H1 (cell line): ENCODE measurements at regions not wholly inside any gene's neighbourhood (a gene's known extent, or its start where the extent isn't known, plus 50 kb on each side); places are given as distances from the start of the nearest gene placed in this dataset.

ENCODE experiments used
- CTCF ChIA-PET: fragments of 300-600 bp; sonication (Branson Sonifier 250); formaldehyde crosslinking; loops from one replicate; lab custom pipeline; 2021; ENCODE audit not compliant: partially characterized antibody; lab: Charles Lee
- POLR2A ChIA-PET: fragments of 300-600 bp; sonication (Branson Sonifier 250); formaldehyde crosslinking; loops from one replicate; lab custom pipeline; 2021; ENCODE audit warnings: inconsistent platforms; ENCODE audit not compliant: partially characterized antibody; lab: Charles Lee
- DNase-seq, 2 experiments: peaks; one replicate each; pipeline versions ENCODE4 v3.0.0 to v3.0.0-alpha.2; 2010 to 2022; ENCODE audit warnings: low spot score in 2 of 2, low read depth in 1 of 2, mixed read lengths in 1 of 2
- FAIRE-seq: peaks from 2 replicates; lab custom pipeline; 2011; peaks lifted over from hg19 to GRCh38; lab: Jason Lieb, UNC
- H2AFZ ChIP-seq: 2 replicates; pipeline ENCODE4 v1.8.1; 2012; ENCODE audit warnings: low read length, inconsistent platforms
- H2AK5ac ChIP-seq: 2 replicates; pipeline ENCODE4 v1.6.1; 2013; ENCODE audit warnings: low read depth, low read length
- H2BK120ac ChIP-seq: replicated peaks from 2 replicates; pipeline ENCODE3; 2013; ENCODE audit warnings: low read depth, low read length, inconsistent platforms
- H2BK12ac ChIP-seq: 2 replicates; pipeline ENCODE4 v1.6.1; 2013; ENCODE audit warnings: low read depth, low read length
- H2BK15ac ChIP-seq: 2 replicates; pipeline ENCODE4 v1.6.1; 2013; ENCODE audit warnings: low read length
- H2BK20ac ChIP-seq: 2 replicates; pipeline ENCODE4 v1.6.1; 2013; ENCODE audit warnings: low read length
- H2BK5ac ChIP-seq: 2 replicates; pipeline ENCODE4 v1.6.1; 2013; ENCODE audit warnings: low read depth, low read length
- H3K14ac ChIP-seq: 2 replicates; pipeline ENCODE4 v1.6.1; 2013; ENCODE audit warnings: inconsistent platforms; ENCODE audit not compliant: insufficient read length
- H3K18ac ChIP-seq: 2 replicates; pipeline ENCODE4 v1.6.1; 2013; ENCODE audit warnings: low read length; ENCODE audit errors: extremely low read depth
- H3K23ac ChIP-seq: 2 replicates; pipeline ENCODE4 v1.6.1; 2013; ENCODE audit warnings: inconsistent platforms; ENCODE audit not compliant: insufficient read length
- H3K23me2 ChIP-seq: 2 replicates; pipeline ENCODE4 v1.6.1; 2013; ENCODE audit warnings: low read depth, low read length
- H3K27ac ChIP-seq: 2 replicates; pipeline ENCODE4 v1.6.1; 2011; ENCODE audit warnings: low read depth, low read length, inconsistent platforms
- H3K27me3 ChIP-seq, 4 experiments: replicated peaks in 1 of 4; 1 replicate in 1 of 4; 2 replicates in 3 of 4; pipeline versions ENCODE4 v1.6.1 to v1.8.1; 2011 to 2013; ENCODE audit warnings: low read length in 3 of 4, mild to moderate bottlenecking in 3 of 4, inconsistent platforms in 2 of 4, mixed read lengths in 2 of 4, moderate library complexity in 1 of 4; ENCODE audit not compliant: control insufficient read depth in 3 of 4, insufficient read depth in 3 of 4; ENCODE audit errors: extremely low read depth in 1 of 4
- H3K36me3 ChIP-seq, 4 experiments: 2 replicates each; pipeline versions ENCODE4 v1.6.1 to v1.8.1; 2011 to 2013; ENCODE audit warnings: mild to moderate bottlenecking in 4 of 4, low read length in 3 of 4, moderate library complexity in 2 of 4, control low read depth in 1 of 4, inconsistent platforms in 1 of 4; ENCODE audit not compliant: insufficient read depth in 4 of 4, control insufficient read depth in 2 of 4
- H3K4ac ChIP-seq: replicated peaks from 2 replicates; pipeline ENCODE3; 2013; ENCODE audit warnings: low read length, low read depth, mixed read lengths, inconsistent platforms; ENCODE audit not compliant: insufficient read length
- H3K4me1 ChIP-seq, 4 experiments: replicated peaks in 1 of 4; 1 replicate in 1 of 4; 2 replicates in 3 of 4; pipeline versions ENCODE4 v1.6.1 to v1.8.1; 2011 to 2013; ENCODE audit warnings: low read length in 3 of 4, inconsistent platforms in 2 of 4, mixed read lengths in 1 of 4; ENCODE audit not compliant: insufficient read depth in 4 of 4, control insufficient read depth in 3 of 4
- H3K4me2 ChIP-seq, 2 experiments: 2 replicates each; pipeline versions ENCODE4 v1.6.1 to v1.8.1; 2011 to 2013; ENCODE audit warnings: low read depth in 2 of 2, low read length in 2 of 2, control low read depth in 1 of 2, inconsistent platforms in 1 of 2, mild to moderate bottlenecking in 1 of 2; ENCODE audit not compliant: insufficient read depth in 1 of 2
- H3K4me3 ChIP-seq, 4 experiments: fragments of 200-600, 300-600 bp in 1 of 4; sonication (generic), shearing (Covaris generic), sonication (Bioruptor Twin) in 1 of 4; 2 replicates each; pipeline versions ENCODE4 v1.5.1 to v1.8.1; 2011 to 2016; ENCODE audit warnings: low read length in 4 of 4, low read depth in 3 of 4, control low read depth in 2 of 4, inconsistent platforms in 2 of 4, mild to moderate bottlenecking in 2 of 4, mixed read lengths in 1 of 4, moderate library complexity in 1 of 4; ENCODE audit not compliant: insufficient read depth in 2 of 4; ENCODE audit errors: extremely low read depth in 1 of 4
- H3K56ac ChIP-seq: replicated peaks from 2 replicates; pipeline ENCODE3; 2013; ENCODE audit warnings: low read depth, mild to moderate bottlenecking, mixed read lengths, low read length, inconsistent platforms; ENCODE audit not compliant: insufficient read length
- H3K79me1 ChIP-seq: 2 replicates; pipeline ENCODE4 v1.6.1; 2013; ENCODE audit warnings: low read depth, low read length, control low read depth
- H3K79me2 ChIP-seq, 2 experiments: 2 replicates each; pipeline versions ENCODE4 v1.6.1 to v1.8.1; 2012 to 2013; ENCODE audit warnings: low read length in 2 of 2, mild to moderate bottlenecking in 2 of 2, inconsistent platforms in 1 of 2; ENCODE audit not compliant: insufficient read depth in 2 of 2, control insufficient read depth in 1 of 2
- H3K9ac ChIP-seq, 4 experiments: replicated peaks in 1 of 4; 1 replicate in 1 of 4; 2 replicates in 3 of 4; pipeline versions ENCODE4 v1.6.1 to v1.8.1; 2011 to 2013; ENCODE audit warnings: low read depth in 3 of 4, low read length in 3 of 4, control low read depth in 2 of 4, mild to moderate bottlenecking in 2 of 4, moderate library complexity in 2 of 4, inconsistent platforms in 1 of 4; ENCODE audit errors: extremely low read depth in 1 of 4
- H3K9me3 ChIP-seq, 2 experiments: 2 replicates each; pipeline versions ENCODE4 v1.6.1 to v1.8.1; 2012 to 2013; ENCODE audit warnings: mild to moderate bottlenecking in 2 of 2, moderate library complexity in 2 of 2, control low read depth in 1 of 2, inconsistent platforms in 1 of 2, low read depth in 1 of 2, low read length in 1 of 2, mixed read lengths in 1 of 2; ENCODE audit not compliant: insufficient read depth in 2 of 2
- H4K20me1 ChIP-seq, 2 experiments: replicated peaks in 1 of 2; 2 replicates each; pipeline versions ENCODE3 to v1.8.1; 2011 to 2013; ENCODE audit warnings: inconsistent platforms in 2 of 2, low read length in 2 of 2, mild to moderate bottlenecking in 1 of 2; ENCODE audit not compliant: insufficient read depth in 2 of 2, control insufficient read depth in 1 of 2
- H4K5ac ChIP-seq: 2 replicates; pipeline ENCODE4 v1.6.1; 2013; ENCODE audit warnings: low read length, low read depth, mixed read lengths, inconsistent platforms; ENCODE audit not compliant: insufficient read length
- H4K8ac ChIP-seq: 2 replicates; pipeline ENCODE4 v1.8.0; 2013; ENCODE audit warnings: mild to moderate bottlenecking, moderate library complexity, low read length, inconsistent platforms; ENCODE audit not compliant: insufficient read depth; ENCODE audit errors: extremely low read depth
- H4K91ac ChIP-seq: replicated peaks from 2 replicates; pipeline ENCODE3; 2013; ENCODE audit warnings: low read length, mixed read lengths, inconsistent platforms; ENCODE audit not compliant: insufficient read length
- BCL11A ChIP-seq, 2 experiments: IDR thresholded peaks; one replicate each; pipeline ENCODE4 v1.6.1; 2011; ENCODE audit warnings: low read depth in 2 of 2, low read length in 2 of 2, mild to moderate bottlenecking in 2 of 2
- CBX8 ChIP-seq: fragments of 300-800, 300-1000 bp; sonication (generic); IDR thresholded peaks from 2 replicates; pipeline ENCODE4 v1.7.1; 2016; ENCODE audit warnings: low read depth, low read length, borderline replicate concordance
- EZH2 ChIP-seq: fragments of 200-600 bp; sonication (generic); IDR thresholded peaks from 2 replicates; pipeline ENCODE4 v1.7.1; 2012; ENCODE audit warnings: low read depth, mild to moderate bottlenecking, moderate library complexity, low read length, inconsistent platforms; ENCODE audit not compliant: severe bottlenecking
- POLR2A ChIP-seq, 2 experiments: IDR thresholded peaks; 1 replicate in 1 of 2; 2 replicates in 1 of 2; pipeline ENCODE4 v1.6.1; 2011; ENCODE audit warnings: low read depth in 2 of 2, low read length in 2 of 2, mild to moderate bottlenecking in 2 of 2; ENCODE audit errors: control extremely low read depth in 1 of 2
- POU5F1 ChIP-seq: IDR thresholded peaks from 2 replicates; pipeline ENCODE4 v1.6.1; 2011; ENCODE audit warnings: low read depth, mild to moderate bottlenecking, low read length, moderate library complexity
- RAD21 ChIP-seq, 2 experiments: IDR thresholded peaks in 1 of 2; conservative IDR thresholded peaks in 1 of 2; 2 replicates each; pipeline ENCODE4 v1.6.1; 2011; ENCODE audit warnings: low read depth in 2 of 2, low read length in 2 of 2, improper control_type of control experiment in 1 of 2, inconsistent platforms in 1 of 2, mild to moderate bottlenecking in 1 of 2, moderate library complexity in 1 of 2
- RNF2 ChIP-seq: fragments of 200-900, 300-1000 bp; sonication (generic); IDR thresholded peaks from 2 replicates; pipeline ENCODE4 v1.7.1; 2016; ENCODE audit warnings: borderline replicate concordance, low read depth, mild to moderate bottlenecking, antibody characterized with exemption, low read length; ENCODE audit not compliant: poor library complexity, severe bottlenecking; ENCODE audit errors: missing control alignments
- SP2 ChIP-seq: IDR thresholded peaks from 2 replicates; pipeline ENCODE4 v1.6.1; 2012; ENCODE audit warnings: mild to moderate bottlenecking, low read length, inconsistent platforms
- WGBS, 2 experiments: shearing (Covaris generic) in 1 of 2; methylation state at CpG; one replicate each; pipeline versions ENCODE4 v1.1.6 to v1.1.7; 2013 to 2015; ENCODE audit warnings: low lambda C conversion rate in 2 of 2, mixed read lengths in 2 of 2, inconsistent platforms in 1 of 2, low coverage in 1 of 2, missing lambda C conversion rate in 1 of 2; ENCODE audit not compliant: insufficient replicate concordance in 2 of 2, insufficient coverage in 1 of 2, insufficient read length in 1 of 2; ENCODE audit errors: extremely low coverage in 1 of 2, missing lambda C conversion rate in 1 of 2; 5-methylcytosine and 5-hydroxymethylcytosine counted together

DNA sequence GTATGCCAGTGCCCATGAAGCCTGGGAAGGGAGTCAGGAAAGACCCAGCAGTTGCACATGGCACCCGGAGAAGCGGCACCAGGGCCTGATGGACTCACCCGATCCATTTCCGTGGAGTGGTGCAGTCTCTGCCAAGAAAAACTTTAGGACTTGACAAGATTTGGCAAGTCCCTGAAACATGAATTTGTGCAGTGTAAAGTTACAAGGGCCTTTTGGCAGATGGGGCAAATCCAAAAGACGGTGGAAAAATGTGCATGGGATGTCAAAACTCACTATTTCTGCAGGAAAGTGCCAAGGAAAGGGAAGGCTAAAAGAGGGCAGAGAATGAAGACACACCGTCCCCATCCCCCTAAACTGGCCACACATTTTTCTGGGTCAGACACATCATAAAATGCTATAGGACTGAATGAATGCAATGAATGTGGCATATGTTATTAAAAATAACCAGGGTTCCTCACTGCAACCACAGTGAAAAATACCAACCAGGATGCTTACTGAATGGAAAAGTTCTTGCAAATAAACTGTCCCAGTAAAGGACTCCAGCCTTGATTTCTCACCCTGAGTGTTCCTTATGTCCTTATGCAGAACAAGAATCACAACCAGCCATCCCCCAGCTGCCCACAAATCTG lies 173.5 kb upstream of the SIX2 start:
- no peak overlapping the region for H3K56ac ChIP-seq
- H2BK20ac ChIP-seq, result no peak overlapping the region
- no peak overlapping the region for H3K18ac ChIP-seq
- CTCF ChIA-PET, result interaction anchor here (1.0 kb wide), 1 partner anchor 299 kb away, joined by 3 read pairs; no protein-coding TSS in a partner anchor
- H3K4me2 ChIP-seq, result no peak overlapping the region
- no peak overlapping the region for H4K8ac ChIP-seq
- FAIRE-seq, result no peak
- H2BK12ac ChIP-seq, result no peak overlapping the region
- TF ChIP-seq POLR2A (IDR thresholded peaks at IDR 0.05; ENCODE audit: control extremely low read depth in 1 of 2, low read depth in 2 of 2, low read length in 2 of 2), result no peak
- no peak for TF ChIP-seq CBX8
- no peak for TF ChIP-seq EZH2
- no peak for TF ChIP-seq SP2
- no peak for TF ChIP-seq POU5F1
- TF ChIP-seq BCL11A (IDR thresholded peaks at IDR 0.05; ENCODE audit: low read depth in 2 of 2, low read length in 2 of 2), result no peak
- TF ChIP-seq RNF2, result no peak
- no peak for TF ChIP-seq RAD21 (IDR thresholded peaks at IDR 0.05 in 1 of 2, conservative IDR thresholded peaks at IDR 0.05 in 1 of 2; ENCODE audit: low read depth in 2 of 2, low read length in 2 of 2)
- TF ChIP-seq, all 59 proteins: peak for 0
- Histone ChIP-seq H3K79me1 (no peaks in the 10 kb centered on the region), H2BK15ac (no peak overlapping the region), H3K4ac (no peak overlapping the region), H2AK5ac (no peak overlapping the region), H4K5ac (no peak overlapping the region), H4K20me1 (no peaks in the 10 kb centered on the region), H2AFZ (no peak overlapping the region), H3K9me3 (no peaks in the 10 kb centered on the region), H3K23me2 (no peaks in the 10 kb centered on the region), H3K23ac (no peak overlapping the region), H3K27me3 (peaks cover 0 to 2% (median 0%) of the 10 kb centered on the region in 4 experiments; a peak in 1 of 7 replicates), H3K36me3 (no peaks in the 10 kb centered on the region), H2BK5ac (no peak overlapping the region), H4K91ac (no peak overlapping the region), H3K4me3 (no peak overlapping the region), H3K14ac (no peak overlapping the region), H3K9ac (no peak overlapping the region), H3K27ac (no peak overlapping the region), H2BK120ac (no peak overlapping the region), H3K79me2 (no peaks in the 10 kb centered on the region), H3K4me1 (no peaks in the 10 kb centered on the region)
- POLR2A ChIA-PET, result no interaction called here
- DNase-seq, result no peak
- WGBS, 2 experiments, result 95% methylated on average over 6 of the region's 6 CpGs; no CpG with 5 or more reads in 1 of the 2 experiments
